ENCODE measurements at regions not wholly inside any gene's neighbourhood (a gene's known extent, or its start where the extent isn't known, plus 50 kb on each side); places are given as distances from the start of the nearest gene placed in this dataset.

DNA sequence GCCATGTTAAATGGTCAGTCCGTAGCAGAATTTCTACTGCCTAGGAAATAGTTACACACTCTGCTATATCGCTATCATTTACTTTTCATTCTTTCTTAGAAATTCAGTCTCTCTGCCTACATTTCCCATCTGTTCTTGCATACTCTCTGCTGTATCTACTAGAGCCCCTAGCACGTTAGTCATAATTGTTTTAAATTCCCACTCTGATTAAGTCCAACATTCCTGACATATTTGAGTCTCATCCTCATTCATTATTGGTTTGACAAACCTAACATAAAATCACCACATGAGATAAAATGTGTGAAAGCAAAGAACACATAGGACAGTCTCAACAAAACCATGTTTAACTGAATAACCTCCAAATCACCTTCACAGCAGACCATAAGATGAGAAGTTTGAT lies 513.6 kb downstream of the PLPP3 start:
- TF ChIP-seq, protein P1, sequence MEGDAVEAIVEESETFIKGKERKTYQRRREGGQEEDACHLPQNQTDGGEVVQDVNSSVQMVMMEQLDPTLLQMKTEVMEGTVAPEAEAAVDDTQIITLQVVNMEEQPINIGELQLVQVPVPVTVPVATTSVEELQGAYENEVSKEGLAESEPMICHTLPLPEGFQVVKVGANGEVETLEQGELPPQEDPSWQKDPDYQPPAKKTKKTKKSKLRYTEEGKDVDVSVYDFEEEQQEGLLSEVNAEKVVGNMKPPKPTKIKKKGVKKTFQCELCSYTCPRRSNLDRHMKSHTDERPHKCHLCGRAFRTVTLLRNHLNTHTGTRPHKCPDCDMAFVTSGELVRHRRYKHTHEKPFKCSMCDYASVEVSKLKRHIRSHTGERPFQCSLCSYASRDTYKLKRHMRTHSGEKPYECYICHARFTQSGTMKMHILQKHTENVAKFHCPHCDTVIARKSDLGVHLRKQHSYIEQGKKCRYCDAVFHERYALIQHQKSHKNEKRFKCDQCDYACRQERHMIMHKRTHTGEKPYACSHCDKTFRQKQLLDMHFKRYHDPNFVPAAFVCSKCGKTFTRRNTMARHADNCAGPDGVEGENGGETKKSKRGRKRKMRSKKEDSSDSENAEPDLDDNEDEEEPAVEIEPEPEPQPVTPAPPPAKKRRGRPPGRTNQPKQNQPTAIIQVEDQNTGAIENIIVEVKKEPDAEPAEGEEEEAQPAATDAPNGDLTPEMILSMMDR (conservative IDR thresholded peaks at IDR 0.05; ENCODE audit: low read length) = no peak
- TF ChIP-seq EZH2phosphoT487 (IDR thresholded peaks at IDR 0.05; ENCODE audit: borderline replicate concordance, low read depth, low read length) = no peak
